ENCODE measurements at regions not wholly inside any gene's neighbourhood (a gene's known extent, or its start where the extent isn't known, plus 50 kb on each side); places are given as distances from the start of the nearest gene placed in this dataset.

- Mint-ChIP-seq H3K4me1 (ENCODE audit: low read depth, unreplicated experiment) (no peaks in the 10 kb centered on the region), H3K4me3 (ENCODE audit: unreplicated experiment) (no peak overlapping the region), H3K9me3 (ENCODE audit: unreplicated experiment) (no peaks in the 10 kb centered on the region), H3K27me3 (ENCODE audit: unreplicated experiment) (no peaks in the 10 kb centered on the region), H3K27ac (ENCODE audit: unreplicated experiment) (no peak overlapping the region), H3K36me3 (ENCODE audit: unreplicated experiment) (no peaks in the 10 kb centered on the region)
- TF ChIP-seq CTCF (IDR thresholded peaks at IDR 0.05; ENCODE audit: partially characterized antibody, unreplicated experiment) = no peak
- DNase-seq = no peak
Observed at GRCh38 chr1:164308101-164308500, 250.9 kb upstream of the PBX1 start.

DNA sequence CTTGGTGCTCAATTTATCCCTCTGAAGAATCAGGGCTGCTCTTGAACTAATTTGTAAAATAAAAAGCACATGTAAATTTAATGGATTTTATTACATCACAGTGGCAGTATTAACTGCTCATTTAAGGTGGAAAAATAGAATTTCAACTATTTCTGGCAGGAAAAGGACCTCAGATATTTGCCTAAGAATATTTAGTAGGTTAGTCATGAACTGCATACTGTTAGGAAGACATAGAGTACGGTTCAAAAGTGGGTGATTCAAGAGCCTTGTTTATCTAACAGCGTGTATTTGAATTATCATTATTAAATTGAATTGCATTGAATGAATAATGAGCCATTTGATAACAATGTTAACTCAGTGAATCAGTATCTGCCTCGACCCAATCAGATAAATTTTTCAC, 248.8 kb upstream of the PBX1 start:
- Mint-ChIP-seq H3K27ac (ENCODE audit: unreplicated experiment) (no peak overlapping the region), H3K4me3 (ENCODE audit: unreplicated experiment) (no peak overlapping the region)
- TF ChIP-seq CTCF (IDR thresholded peaks at IDR 0.05; ENCODE audit: partially characterized antibody, unreplicated experiment) = no peak

DNA sequence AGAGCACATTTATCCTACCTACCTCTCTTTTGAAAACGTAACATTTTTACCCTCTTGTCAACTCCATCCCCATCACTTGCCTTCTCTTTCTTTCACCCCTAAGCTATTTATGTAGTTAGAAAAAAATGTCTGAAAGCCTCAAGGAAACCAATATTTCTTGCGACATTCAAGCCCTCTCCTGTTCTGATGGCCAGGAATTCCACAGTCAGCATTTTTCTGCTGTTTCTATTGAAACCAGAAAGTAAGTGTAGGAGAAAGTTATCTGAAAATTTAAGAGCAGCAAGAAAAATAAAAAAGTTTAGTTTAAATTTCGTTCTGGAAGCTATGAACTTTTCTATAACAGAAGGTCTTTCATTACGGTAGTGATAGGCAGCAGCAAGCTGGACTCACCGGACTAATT, 247.6 kb upstream of the PBX1 start:
- no peaks in the 10 kb centered on the region for H3K36me3 Mint-ChIP-seq (ENCODE audit: unreplicated experiment)
- no peaks in the 10 kb centered on the region for H3K27me3 Mint-ChIP-seq (ENCODE audit: unreplicated experiment)
- no peak for TF ChIP-seq CTCF (IDR thresholded peaks at IDR 0.05; ENCODE audit: partially characterized antibody, unreplicated experiment)
- no peaks in the 10 kb centered on the region for H3K4me1 Mint-ChIP-seq (ENCODE audit: low read depth, unreplicated experiment)
- no peak for DNase-seq
- no peak overlapping the region for H3K4me3 Mint-ChIP-seq (ENCODE audit: unreplicated experiment)
- no peak overlapping the region for H3K27ac Mint-ChIP-seq (ENCODE audit: unreplicated experiment)
- no peaks in the 10 kb centered on the region for H3K9me3 Mint-ChIP-seq (ENCODE audit: unreplicated experiment)

More for the DNA sequence above, 248.8 kb upstream of the PBX1 start:
- H3K27me3 Mint-ChIP-seq (ENCODE audit: unreplicated experiment) = no peaks in the 10 kb centered on the region
- H3K9me3 Mint-ChIP-seq (ENCODE audit: unreplicated experiment) = no peaks in the 10 kb centered on the region
- H3K4me1 Mint-ChIP-seq (ENCODE audit: low read depth, unreplicated experiment) = no peaks in the 10 kb centered on the region
- no peak for DNase-seq
- no peaks in the 10 kb centered on the region for H3K36me3 Mint-ChIP-seq (ENCODE audit: unreplicated experiment)

DNA sequence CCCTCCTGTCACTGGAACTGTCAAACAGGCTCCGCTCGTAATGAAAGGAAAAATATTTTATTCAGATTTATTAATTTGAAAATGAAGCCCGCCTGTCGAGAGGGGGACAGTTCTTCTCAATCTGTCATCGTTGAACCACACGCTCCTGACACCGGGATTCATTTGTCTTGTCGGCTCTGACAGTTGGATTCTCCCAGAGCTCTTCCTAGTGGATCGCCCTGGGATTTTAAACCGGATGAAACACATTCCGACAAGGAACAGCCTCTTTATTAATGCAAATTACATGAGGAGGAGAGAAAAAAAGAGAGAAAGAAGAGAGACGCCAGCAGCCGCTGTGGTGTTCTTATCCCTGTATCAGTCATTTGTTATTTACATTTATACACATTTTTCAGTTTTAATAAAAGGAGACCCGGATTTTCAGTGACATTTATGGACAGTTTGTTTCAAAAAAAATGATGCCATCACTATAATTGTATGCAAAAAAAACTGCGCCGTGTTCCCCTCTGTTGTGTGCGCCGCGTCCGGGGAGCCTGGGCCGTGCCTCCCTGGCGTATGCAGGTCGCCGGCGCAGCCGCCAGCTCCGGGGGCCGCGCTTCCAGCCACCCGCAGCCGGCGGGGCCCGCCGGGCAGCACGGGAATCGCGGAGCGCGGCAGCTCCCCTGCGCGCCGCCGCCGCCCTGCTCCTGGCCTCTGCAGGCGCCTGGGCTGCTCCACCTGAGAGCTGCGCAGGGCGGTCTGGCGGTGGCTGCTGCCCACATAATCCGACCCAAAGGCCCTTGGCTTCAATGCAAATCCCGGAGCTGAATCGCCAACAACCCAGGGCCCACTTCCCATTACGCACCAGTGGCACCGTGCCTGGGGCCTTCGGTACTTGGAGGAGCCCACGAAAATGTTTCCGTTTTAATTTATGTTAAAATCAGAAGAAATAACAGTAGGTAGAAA, 237.9 kb upstream of the PBX1 start:
- Mint-ChIP-seq H3K27me3 (ENCODE audit: unreplicated experiment) (peaks cover 2% of the 10 kb centered on the region), H3K36me3 (ENCODE audit: unreplicated experiment) (no peaks in the 10 kb centered on the region), H3K9me3 (ENCODE audit: unreplicated experiment) (peaks cover 1% of the 10 kb centered on the region), H3K4me1 (ENCODE audit: low read depth, unreplicated experiment) (peaks cover 7% of the 10 kb centered on the region), H3K27ac (ENCODE audit: unreplicated experiment) (peak overlapping the region; percentile 49), H3K4me3 (ENCODE audit: unreplicated experiment) (peak overlapping the region; percentile 91)
- peak; percentile 52 for DNase-seq
- no peak for TF ChIP-seq CTCF (IDR thresholded peaks at IDR 0.05; ENCODE audit: partially characterized antibody, unreplicated experiment)

DNA sequence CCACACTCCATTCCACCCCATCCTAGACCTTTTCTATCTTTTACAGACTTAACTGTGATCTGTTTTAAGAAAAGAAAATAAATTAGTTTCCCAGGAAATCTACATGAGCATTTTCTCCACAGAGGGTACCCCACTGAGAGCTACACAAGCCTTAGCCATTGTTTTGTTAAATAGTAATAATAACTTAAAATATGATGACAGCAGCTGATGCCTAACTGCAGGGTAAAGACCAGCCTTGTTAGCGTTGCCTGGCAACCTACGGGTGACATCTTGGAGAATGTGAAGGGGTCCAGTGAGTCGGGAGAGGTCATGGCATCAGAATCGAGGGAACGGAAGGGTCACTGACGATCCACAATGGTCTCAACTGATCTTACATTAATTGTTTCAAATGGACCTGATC, 233.2 kb upstream of the PBX1 start:
- H3K27ac Mint-ChIP-seq (ENCODE audit: unreplicated experiment) = no peak overlapping the region
- DNase-seq = no peak
- peaks cover 2% of the 10 kb centered on the region for H3K9me3 Mint-ChIP-seq (ENCODE audit: unreplicated experiment)

More for the DNA sequence above, 233.2 kb upstream of the PBX1 start:
- H3K4me1 Mint-ChIP-seq (ENCODE audit: low read depth, unreplicated experiment) = no peaks in the 10 kb centered on the region
- no peaks in the 10 kb centered on the region for H3K36me3 Mint-ChIP-seq (ENCODE audit: unreplicated experiment)
- H3K27me3 Mint-ChIP-seq (ENCODE audit: unreplicated experiment) = peaks cover 2% of the 10 kb centered on the region
- H3K4me3 Mint-ChIP-seq (ENCODE audit: unreplicated experiment) = no peak overlapping the region
- TF ChIP-seq CTCF (IDR thresholded peaks at IDR 0.05; ENCODE audit: partially characterized antibody, unreplicated experiment) = no peak
